GM23248 (cell line): ENCODE measurements at regions not wholly inside any gene's neighbourhood (a gene's known extent, or its start where the extent isn't known, plus 50 kb on each side); places are given as distances from the start of the nearest gene placed in this dataset.
A peak's percentile ranks its signal among the peaks of the same experiment; 100 is the strongest.

Source experiments
- DNase-seq: peaks from one replicate; pipeline ENCODE4 v3.0.0-alpha.2; 2015
- H2AFZ ChIP-seq: fragments of 200-600 bp; sonication (generic); 2 replicates; pipeline ENCODE4 v1.6.1; 2016; ENCODE audit warnings: antibody characterized with exemption
- H3F3A ChIP-seq: fragments of 200-600 bp; sonication (generic); 2 replicates; pipeline ENCODE4 v1.6.1; 2016; ENCODE audit warnings: mild to moderate bottlenecking, antibody characterized with exemption, mixed run types; ENCODE audit not compliant: insufficient read depth
- H3K27ac ChIP-seq: fragments of 200-600 bp; sonication (generic); 2 replicates; pipeline ENCODE4 v1.5.1; 2016; ENCODE audit warnings: mild to moderate bottlenecking
- H3K27me3 ChIP-seq: fragments of 200-600 bp; sonication (generic); replicated peaks from 2 replicates; pipeline ENCODE4 v1.6.1; 2016; ENCODE audit warnings: mild to moderate bottlenecking; ENCODE audit not compliant: insufficient read depth
- H3K36me3 ChIP-seq: fragments of 200-600 bp; sonication (generic); 2 replicates; pipeline ENCODE4 v1.6.1; 2016; ENCODE audit warnings: low read depth, mild to moderate bottlenecking
- H3K4me1 ChIP-seq: fragments of 200-600 bp; sonication (generic); 2 replicates; pipeline ENCODE4 v1.6.1; 2016; ENCODE audit warnings: mild to moderate bottlenecking; ENCODE audit not compliant: insufficient read depth
- H3K4me2 ChIP-seq: fragments of 200-600 bp; sonication (generic); one replicate; pipeline ENCODE4 v1.6.1; 2016; ENCODE audit warnings: mild to moderate bottlenecking; ENCODE audit not compliant: unreplicated experiment
- H3K4me3 ChIP-seq: fragments of 200-600 bp; sonication (generic); 2 replicates; pipeline ENCODE4 v1.5.1; 2016; ENCODE audit warnings: mild to moderate bottlenecking
- H3K79me2 ChIP-seq: fragments of 200-600 bp; sonication (generic); 2 replicates; pipeline ENCODE4 v1.6.1; 2016; ENCODE audit warnings: mild to moderate bottlenecking; ENCODE audit not compliant: insufficient read depth
- H3K9ac ChIP-seq: fragments of 200-600 bp; sonication (generic); 2 replicates; pipeline ENCODE4 v1.6.1; 2016; ENCODE audit warnings: mild to moderate bottlenecking
- H3K9me2 ChIP-seq: fragments of 200-600 bp; sonication (generic); 2 replicates; pipeline ENCODE4 v1.6.1; 2016; ENCODE audit warnings: mixed run types, mild to moderate bottlenecking, moderate library complexity; ENCODE audit not compliant: insufficient read depth
- H3K9me3 ChIP-seq: fragments of 200-600 bp; sonication (generic); one replicate; pipeline ENCODE4 v1.6.1; 2017; ENCODE audit warnings: low read depth
- H4K20me1 ChIP-seq: fragments of 200-600 bp; sonication (generic); 2 replicates; pipeline ENCODE4 v1.6.0; 2016; ENCODE audit not compliant: insufficient read depth
- EZH2 ChIP-seq: fragments of 200-600 bp; sonication (generic); IDR thresholded peaks from 2 replicates; pipeline ENCODE4 v1.6.1; 2018; ENCODE audit warnings: antibody characterized with exemption, mild to moderate bottlenecking; ENCODE audit not compliant: insufficient read depth, poor library complexity, severe bottlenecking
- EZH2phosphoT487 ChIP-seq: fragments of 200-600 bp; sonication (generic); IDR thresholded peaks from 2 replicates; pipeline ENCODE4 v1.6.1; 2018; ENCODE audit warnings: antibody characterized with exemption, moderate library complexity, mild to moderate bottlenecking, low read depth; ENCODE audit not compliant: insufficient read depth
- WGBS, 2 experiments: methylation state at CpG; one replicate each; pipeline ENCODE4 v1.1.6; 2015 to 2017; ENCODE audit warnings: low lambda C conversion rate in 2 of 2, low coverage in 1 of 2; ENCODE audit errors: missing lambda C conversion rate in 2 of 2; 5-methylcytosine and 5-hydroxymethylcytosine counted together
- in situ Hi-C: fragments of 300-500 bp; cut with MboI; formaldehyde crosslinking; loops from 2 replicates; pipeline ENCODE4 v1.15.0; 2020

GRCh38 chr6:125511809-125512396 is 210.1 kb upstream of the HDDC2 start:
- WGBS, 2 experiments, result 26 to 28% methylated on average over 2 of the region's 2 CpGs
- in situ Hi-C loops, result no loop called here
- H4K20me1 ChIP-seq, result no peaks in the 10 kb centered on the region
- no peaks in the 10 kb centered on the region for H3K27me3 ChIP-seq
- H3K4me3 ChIP-seq, result no peak overlapping the region
- H2AFZ ChIP-seq, result no peak overlapping the region
- no peak overlapping the region for H3K27ac ChIP-seq
- H3K36me3 ChIP-seq, result no peaks in the 10 kb centered on the region
- H3K9me2 ChIP-seq, result no peaks in the 10 kb centered on the region
- no peak overlapping the region for H3K4me2 ChIP-seq
- H3F3A ChIP-seq, result no peaks in the 10 kb centered on the region
- peak; percentile 27 for DNase-seq
- no peaks in the 10 kb centered on the region for H3K79me2 ChIP-seq
- no peaks in the 10 kb centered on the region for H3K4me1 ChIP-seq
- no peak overlapping the region for H3K9ac ChIP-seq
- TF ChIP-seq EZH2phosphoT487 (no peak), EZH2 (no peak)
- H3K9me3 ChIP-seq, result no peaks in the 10 kb centered on the region

GRCh38 chr6:125512621-125513020 is 210.9 kb upstream of the HDDC2 start:
- Histone ChIP-seq H3K27me3 (no peaks in the 10 kb centered on the region), H3K27ac (no peak overlapping the region), H3K4me2 (no peak overlapping the region), H3F3A (no peaks in the 10 kb centered on the region), H3K9me2 (no peaks in the 10 kb centered on the region), H3K9me3 (no peaks in the 10 kb centered on the region), H2AFZ (no peak overlapping the region), H3K79me2 (no peaks in the 10 kb centered on the region), H3K4me3 (no peak overlapping the region), H3K9ac (no peak overlapping the region), H3K4me1 (no peaks in the 10 kb centered on the region), H4K20me1 (no peaks in the 10 kb centered on the region), H3K36me3 (no peaks in the 10 kb centered on the region)
- 15 to 31% methylated on average over 2 of the region's 2 CpGs for WGBS, 2 experiments
- TF ChIP-seq EZH2, result no peak
- TF ChIP-seq EZH2phosphoT487, result no peak
- peak; percentile 14 for DNase-seq
- in situ Hi-C loops, result no loop called here

GRCh38 chr6:125513978-125514377 is 212.2 kb upstream of the HDDC2 start:
- Histone ChIP-seq H4K20me1 (no peaks in the 10 kb centered on the region), H3F3A (no peaks in the 10 kb centered on the region), H3K4me2 (no peak overlapping the region), H3K36me3 (no peaks in the 10 kb centered on the region), H3K9ac (no peak overlapping the region), H3K4me3 (no peak overlapping the region), H3K27me3 (no peaks in the 10 kb centered on the region), H2AFZ (no peak overlapping the region), H3K9me3 (no peaks in the 10 kb centered on the region), H3K9me2 (no peaks in the 10 kb centered on the region), H3K27ac (no peak overlapping the region), H3K79me2 (no peaks in the 10 kb centered on the region), H3K4me1 (no peaks in the 10 kb centered on the region)
- TF ChIP-seq EZH2phosphoT487 (no peak), EZH2 (no peak)
- DNase-seq, result no peak
- in situ Hi-C loops, result no loop called here

- Histone ChIP-seq H3K79me2 (no peaks in the 10 kb centered on the region), H4K20me1 (no peaks in the 10 kb centered on the region), H3K4me1 (no peaks in the 10 kb centered on the region), H3K9me3 (no peaks in the 10 kb centered on the region), H3K27me3 (no peaks in the 10 kb centered on the region), H2AFZ (no peak overlapping the region), H3K9ac (no peak overlapping the region), H3K9me2 (no peaks in the 10 kb centered on the region), H3K27ac (no peak overlapping the region), H3K36me3 (no peaks in the 10 kb centered on the region), H3K4me2 (no peak overlapping the region), H3F3A (no peaks in the 10 kb centered on the region), H3K4me3 (no peak overlapping the region)
- in situ Hi-C loops, result no loop called here
- DNase-seq, result no peak
- no peak for TF ChIP-seq EZH2
- TF ChIP-seq EZH2phosphoT487, result no peak
- WGBS, 2 experiments, result 34 to 40% methylated on average over 3 of the region's 3 CpGs
These were observed 214.9 kb upstream of the HDDC2 start for GRCh38 chr6:125516644-125517043.

- no peak overlapping the region for H3K27ac ChIP-seq
- no peaks in the 10 kb centered on the region for H3K9me3 ChIP-seq
- H3F3A ChIP-seq, result no peaks in the 10 kb centered on the region
- no peaks in the 10 kb centered on the region for H3K9me2 ChIP-seq
- no peak for TF ChIP-seq EZH2phosphoT487
- TF ChIP-seq EZH2, result no peak
- H3K4me1 ChIP-seq, result no peaks in the 10 kb centered on the region
- in situ Hi-C loops, result no loop called here
- no peaks in the 10 kb centered on the region for H4K20me1 ChIP-seq
- DNase-seq, result no peak
- H3K9ac ChIP-seq, result no peak overlapping the region
- no peaks in the 10 kb centered on the region for H3K79me2 ChIP-seq
- no peak overlapping the region for H3K4me2 ChIP-seq
- no peaks in the 10 kb centered on the region for H3K36me3 ChIP-seq
- H2AFZ ChIP-seq, result no peak overlapping the region
- H3K4me3 ChIP-seq, result no peak overlapping the region
- H3K27me3 ChIP-seq, result no peaks in the 10 kb centered on the region
These were observed 217.6 kb upstream of the HDDC2 start for GRCh38 chr6:125519367-125519766.
